ENCODE measurements at regions not wholly inside any gene's neighbourhood (a gene's known extent, or its start where the extent isn't known, plus 50 kb on each side); places are given as distances from the start of the nearest gene placed in this dataset.

- TF ChIP-seq POLR2A (IDR thresholded peaks at IDR 0.05) = no peak
- TF ChIP-seq CTCF (IDR thresholded peaks at IDR 0.05) = no peak
Measured at GRCh38 chr19:28021259-28022185, 1191.4 kb downstream of the UQCRFS1 start.
